Stomach (tissue), 8 donors: ENCODE measurements at regions not wholly inside any gene's neighbourhood (a gene's known extent, or its start where the extent isn't known, plus 50 kb on each side); places are given as distances from the start of the nearest gene placed in this dataset.

ENCODE experiments used
- DNase-seq, 2 donors: peaks; one replicate each; pipeline versions ENCODE4 v3.0.0 to v3.0.0-alpha.2; 2013 to 2019
- H3K27ac ChIP-seq, 5 donors: fragments of 200-600 bp in 4 of 5; sonication (generic) in 4 of 5; one replicate each; pipeline ENCODE4 v1.5.1; 2013 to 2019; ENCODE audit warnings: mild to moderate bottlenecking in 1 of 5, moderate library complexity in 1 of 5
- H3K27me3 ChIP-seq, 3 donors: fragments of 200-600 bp; sonication (generic); one replicate each; pipeline ENCODE4 v1.5.1; 2017 to 2019; ENCODE audit warnings: mixed run types in 1 of 3
- H3K36me3 ChIP-seq, 4 donors: fragments of 200-600 bp; sonication (generic); 1 replicate in 3 of 4; 2 replicates in 1 of 4; pipeline ENCODE4 v1.5.1; 2016 to 2019
- H3K4me1 ChIP-seq, 4 donors: fragments of 200-600 bp; sonication (generic); one replicate each; pipeline ENCODE4 v1.5.1; 2016 to 2019
- H3K4me3 ChIP-seq, 4 donors: fragments of 200-600 bp; sonication (generic) in 3 of 4; one replicate each; pipeline ENCODE4 v1.5.1; 2016 to 2019; ENCODE audit warnings: mild to moderate bottlenecking in 1 of 4
- H3K9me3 ChIP-seq, 4 donors: fragments of 200-600 bp; sonication (generic); one replicate each; pipeline ENCODE4 v1.5.1; 2016 to 2019
- CTCF ChIP-seq, 7 experiments: fragments of 450-650 bp in 4 of 7; fragments of 200-600 bp in 3 of 7; sonication (generic) in 3 of 7; IDR thresholded peaks; one replicate each; pipeline ENCODE4 v1.5.1; 2016 to 2019; ENCODE audit warnings: antibody characterized with exemption in 7 of 7, control low read depth in 2 of 7, mild to moderate bottlenecking in 1 of 7
- EP300 ChIP-seq: sonication (generic); formaldehyde crosslinking; IDR thresholded peaks from one replicate; pipeline ENCODE4 v1.6.1; 2017; ENCODE audit warnings: antibody characterized with exemption
- POLR2A ChIP-seq, 4 donors: fragments of 450-650 bp; IDR thresholded peaks; one replicate each; pipeline ENCODE4 v1.6.1; 2016; ENCODE audit warnings: antibody characterized with exemption in 4 of 4, control low read depth in 2 of 4, mild to moderate bottlenecking in 1 of 4, moderate library complexity in 1 of 4
- POLR2AphosphoS5 ChIP-seq, 3 donors: sonication (generic); formaldehyde crosslinking; IDR thresholded peaks; one replicate each; pipeline ENCODE4 v1.6.1; 2016; ENCODE audit warnings: antibody characterized with exemption in 3 of 3
- WGBS, 5 donors: extraction: QIAGEN DNeasy Blood & Tissue Kit in 3 of 5; methylation state at CpG; one replicate each; pipeline versions ENCODE4 v1.1.5 to v1.1.7; 2013 to 2018; 5-methylcytosine and 5-hydroxymethylcytosine counted together
- intact Hi-C: fragments of 100-400 bp; cut with DNase I; formaldehyde crosslinking; loops from one replicate; pipeline ENCODE4 v1.15.1; 2023; ENCODE audit warnings: low total_unique reads
- donor health status: healthy with polysubstance abuse.
- donor health status: Bipolar disorder and iron deficiency.
- donor health status: healthy.

- Histone ChIP-seq H3K27ac (no peak overlapping the region), H3K36me3 (no peaks in the 10 kb centered on the region), H3K4me1 (peaks cover 0 to 10% (median 0%) of the 10 kb centered on the region in 4 donors), H3K27me3 (no peaks in the 10 kb centered on the region), H3K9me3 (no peaks in the 10 kb centered on the region), H3K4me3 (no peak overlapping the region)
- no peak for TF ChIP-seq CTCF (IDR thresholded peaks at IDR 0.05)
- no peak for TF ChIP-seq POLR2AphosphoS5 (IDR thresholded peaks at IDR 0.05)
- no peak for TF ChIP-seq POLR2A (IDR thresholded peaks at IDR 0.05)
- WGBS, 5 donors: 83 to 96% (median 87%) methylated on average over 3 of the region's 3 CpGs
- intact Hi-C loops: no loop called here
- DNase-seq: no peak
Observed at GRCh38 chr1:65486613-65487012, 66.1 kb downstream of the LEPR start.

GRCh38 chr1:65489481-65489880, 69.0 kb downstream of the LEPR start:
- intact Hi-C loops: no loop called here

DNA sequence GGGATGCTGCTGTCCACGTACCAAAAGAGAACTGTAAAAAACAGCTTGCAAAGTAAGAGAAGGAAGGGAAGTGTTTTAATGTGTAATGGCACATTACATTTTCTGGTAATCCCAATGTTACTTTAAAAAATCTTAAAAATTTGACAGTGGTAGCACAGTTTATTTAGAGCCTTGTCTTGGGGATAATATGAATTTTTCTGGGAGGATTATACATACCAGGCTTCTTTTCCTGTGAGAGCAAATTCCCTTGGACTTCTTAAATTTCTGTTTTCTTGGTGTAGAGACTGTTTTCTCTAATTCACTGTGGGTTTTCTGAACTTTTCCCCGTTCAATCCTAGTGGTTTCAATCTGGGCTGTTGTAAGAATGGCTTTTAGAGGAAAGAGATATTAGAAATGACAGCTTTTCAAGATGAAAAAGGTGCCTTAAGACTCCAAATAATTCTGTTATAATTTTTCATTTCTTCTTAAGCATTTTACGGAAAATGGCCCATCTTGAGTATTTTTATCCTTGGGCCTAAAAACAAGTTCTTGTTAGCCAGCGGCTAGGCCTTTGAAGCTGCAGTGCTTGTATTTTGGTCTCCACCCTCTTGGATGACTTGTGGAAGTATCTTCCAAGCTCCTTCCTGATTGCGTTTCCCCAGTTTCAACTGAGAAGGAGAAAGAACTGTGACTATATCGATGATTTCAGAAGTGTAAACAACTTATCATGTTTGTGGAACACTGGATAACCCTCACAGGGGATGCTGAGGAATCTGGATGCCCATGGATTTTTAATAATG, 70.0 kb downstream of the LEPR start:
- TF ChIP-seq CTCF (IDR thresholded peaks at IDR 0.05): no peak
- no peak for TF ChIP-seq POLR2A (IDR thresholded peaks at IDR 0.05)
- TF ChIP-seq EP300: no peak
- TF ChIP-seq POLR2AphosphoS5 (IDR thresholded peaks at IDR 0.05): no peak
- intact Hi-C loops: no loop called here
- H3K27ac ChIP-seq: no peak overlapping the region
- no peaks in the 10 kb centered on the region for H3K36me3 ChIP-seq
- H3K9me3 ChIP-seq: no peaks in the 10 kb centered on the region
- H3K27me3 ChIP-seq: no peaks in the 10 kb centered on the region
- H3K4me3 ChIP-seq: no peak overlapping the region
- 73 to 85% (median 83%) methylated on average over 6 of the region's 6 CpGs for WGBS, 5 donors
- no peak for DNase-seq
- H3K4me1 ChIP-seq: peaks cover 0 to 15% (median 6%) of the 10 kb centered on the region in 4 donors

More at GRCh38 chr1:65489481-65489880, 69.0 kb downstream of the LEPR start:
- TF ChIP-seq POLR2A (IDR thresholded peaks at IDR 0.05) (no peak), POLR2AphosphoS5 (IDR thresholded peaks at IDR 0.05) (no peak), EP300 (no peak), CTCF (IDR thresholded peaks at IDR 0.05) (no peak)
- no peak for DNase-seq
- no peaks in the 10 kb centered on the region for H3K27me3 ChIP-seq
- no peaks in the 10 kb centered on the region for H3K9me3 ChIP-seq
- H3K4me1 ChIP-seq: peaks cover 0 to 18% (median 5%) of the 10 kb centered on the region in 4 donors
- H3K27ac ChIP-seq: no peak overlapping the region
- no peak overlapping the region for H3K4me3 ChIP-seq
- no peaks in the 10 kb centered on the region for H3K36me3 ChIP-seq

GRCh38 chr1:65491472-65491871, 71.0 kb downstream of the LEPR start:
- intact Hi-C loops: no loop called here
- Histone ChIP-seq H3K36me3 (no peaks in the 10 kb centered on the region), H3K27ac (no peak overlapping the region), H3K4me1 (peaks cover 0 to 15% (median 6%) of the 10 kb centered on the region in 4 donors), H3K27me3 (no peaks in the 10 kb centered on the region), H3K4me3 (no peak overlapping the region), H3K9me3 (no peaks in the 10 kb centered on the region)
- 64 to 87% (median 72%) methylated on average over 3 of the region's 3 CpGs for WGBS, 5 donors
- TF ChIP-seq EP300 (no peak), POLR2AphosphoS5 (IDR thresholded peaks at IDR 0.05) (no peak), CTCF (IDR thresholded peaks at IDR 0.05) (no peak), POLR2A (IDR thresholded peaks at IDR 0.05) (no peak)
- DNase-seq: no peak
